MCF 10A (cell line): ENCODE measurements at regions not wholly inside any gene's neighbourhood (a gene's known extent, or its start where the extent isn't known, plus 50 kb on each side); places are given as distances from the start of the nearest gene placed in this dataset.
"Not testable (repeated sequence)": the region's sequence is repeated elsewhere in the genome, so short reads cannot be mapped to it uniquely, and the experiment has no call there.

Source experiments
- BruUV-seq: library from RNA; stranded (reverse); fragments of 400-500 nt; replicated peaks from 2 replicates; lab custom pipeline; 2021; lab: Mats Ljungman, UMichigan
- CTCF ChIA-PET: fragments of 300-600 bp; sonication (Branson Sonifier 250); formaldehyde crosslinking; extraction: SDS; loops from one replicate; lab custom pipeline; 2021; ENCODE audit warnings: antibody characterized with exemption, inconsistent platforms; lab: Yijun Ruan, JAX
- POLR2A ChIA-PET: fragments of 300-600, 350-650 bp; sonication (Branson Sonifier 250); formaldehyde crosslinking; extraction: SDS; loops from one replicate; lab custom pipeline; 2020; ENCODE audit warnings: antibody characterized with exemption, inconsistent platforms; lab: Yijun Ruan, JAX
- DNase-seq: peaks from one replicate; pipeline ENCODE4 v3.0.0-alpha.2; 2018; ENCODE audit not compliant: unreplicated experiment
- H3K27ac Mint-ChIP-seq: one replicate; pipeline ENCODE4 v1.8.0; 2022; ENCODE audit warnings: mild to moderate bottlenecking, low read depth, mixed read lengths; ENCODE audit not compliant: unreplicated experiment
- H3K27me3 Mint-ChIP-seq: one replicate; pipeline ENCODE4 v1.8.0; 2022; ENCODE audit warnings: mixed read lengths; ENCODE audit not compliant: insufficient read depth, unreplicated experiment
- H3K36me3 Mint-ChIP-seq: one replicate; pipeline ENCODE4 v1.8.0; 2022; ENCODE audit warnings: mild to moderate bottlenecking, moderate library complexity, mixed read lengths; ENCODE audit not compliant: insufficient read depth, unreplicated experiment
- H3K4me1 Mint-ChIP-seq: one replicate; pipeline ENCODE4 v1.8.0; 2022; ENCODE audit warnings: mixed read lengths; ENCODE audit not compliant: insufficient read depth, unreplicated experiment
- H3K4me3 Mint-ChIP-seq: one replicate; pipeline ENCODE4 v1.8.0; 2022; ENCODE audit warnings: mild to moderate bottlenecking, moderate library complexity, mixed read lengths; ENCODE audit not compliant: unreplicated experiment
- H3K9me3 Mint-ChIP-seq: one replicate; pipeline ENCODE4 v1.8.0; 2022; ENCODE audit warnings: mixed read lengths; ENCODE audit not compliant: unreplicated experiment
- CTCF ChIP-seq: fragments of 200-600 bp; IDR thresholded peaks from one replicate; pipeline ENCODE4 v1.8.0; 2022; ENCODE audit warnings: antibody characterized with exemption, mild to moderate bottlenecking; ENCODE audit not compliant: unreplicated experiment
- intact Hi-C: fragments of 100-400 bp; cut with micrococcal nuclease; formaldehyde crosslinking; loops from 2 replicates; pipeline ENCODE4 v1.14.1; 2022

DNA sequence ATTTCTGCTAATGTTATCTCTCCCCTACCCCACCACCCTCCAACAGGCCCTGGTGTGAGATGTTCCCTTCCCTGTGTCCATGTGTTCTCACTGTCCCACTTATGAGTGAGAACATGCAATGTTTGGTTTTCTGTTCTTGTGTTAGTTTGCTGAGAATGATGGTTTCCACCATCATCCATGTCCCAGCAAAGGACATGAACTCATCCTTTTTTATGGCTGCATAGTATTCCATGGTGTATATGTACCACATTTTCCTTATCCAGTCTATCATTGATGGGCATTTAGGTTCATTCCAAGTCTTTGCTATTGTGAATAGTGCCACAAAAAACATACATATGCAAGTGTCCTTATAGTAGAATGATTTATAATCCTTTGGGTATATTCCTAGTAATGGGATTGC, 104.5 kb downstream of the ZNF33B start:
- CTCF ChIA-PET: interaction anchor here (0.7 kb wide), 1 partner anchor 862 kb away, joined by 3 read pairs; no protein-coding TSS in a partner anchor
- peaks cover 35% of the 10 kb centered on the region for H3K9me3 Mint-ChIP-seq
- BruUV-seq, intact Hi-C loops, H3K27ac Mint-ChIP-seq, DNase-seq, POLR2A ChIA-PET, H3K4me1 Mint-ChIP-seq, H3K4me3 Mint-ChIP-seq, H3K27me3 Mint-ChIP-seq: not testable (repeated sequence)
- H3K36me3 Mint-ChIP-seq: peaks cover 15% of the 10 kb centered on the region

DNA sequence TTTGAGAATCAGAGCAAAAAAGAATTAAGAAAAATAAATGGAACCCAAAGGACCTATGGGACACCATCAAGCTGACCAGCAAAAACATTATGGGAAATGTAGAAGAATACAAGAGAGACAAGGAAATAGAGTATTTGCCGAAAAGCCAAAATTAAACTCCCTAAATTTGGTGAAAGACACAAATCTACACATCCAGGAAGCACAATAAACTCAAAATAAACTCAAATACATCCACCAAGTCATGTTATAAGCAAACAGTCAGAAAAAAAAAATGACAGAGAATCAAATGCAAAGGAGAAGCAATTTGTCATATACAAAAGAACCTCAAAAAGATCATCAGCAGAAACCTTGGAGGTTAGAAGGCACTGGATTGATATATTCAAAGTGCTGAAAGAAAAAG, 105.4 kb downstream of the ZNF33B start:
- H3K4me3 Mint-ChIP-seq: no peak overlapping the region
- intact Hi-C loops: no loop called here
- ChIA-PET CTCF (interaction anchor here (0.7 to 1.0 kb wide), 2 partner anchors 10 to 863 kb away, joined by 3 read pairs; no protein-coding TSS in a partner anchor), POLR2A (no interaction called here)
- H3K4me1 Mint-ChIP-seq: no peaks in the 10 kb centered on the region
- DNase-seq: no peak
- H3K27me3 Mint-ChIP-seq: no peaks in the 10 kb centered on the region
- H3K9me3 Mint-ChIP-seq: peaks cover 28% of the 10 kb centered on the region
- no peak for TF ChIP-seq CTCF
- H3K27ac Mint-ChIP-seq: no peak overlapping the region
- BruUV-seq: no TSS peak
- peaks cover 10% of the 10 kb centered on the region for H3K36me3 Mint-ChIP-seq

DNA sequence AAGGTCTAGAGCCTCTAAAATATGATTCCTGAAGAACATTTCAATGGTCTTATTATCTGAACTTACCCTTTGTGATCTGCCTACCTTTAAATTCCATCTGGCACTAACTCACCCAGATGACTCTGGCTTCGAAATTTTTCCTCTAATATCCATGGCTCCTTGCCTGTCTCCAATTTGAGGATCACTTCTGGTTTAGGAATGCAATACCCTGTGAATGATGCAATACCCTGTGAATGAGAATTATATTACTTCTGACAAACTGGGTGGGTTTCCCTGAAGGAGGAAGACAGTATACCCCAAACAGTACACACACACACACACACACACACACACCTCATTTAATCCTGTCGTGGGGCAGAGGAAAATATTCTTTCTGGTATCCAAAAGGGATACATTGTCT, 115.3 kb downstream of the ZNF33B start:
- intact Hi-C loops: no loop called here
- peaks cover 37% of the 10 kb centered on the region for H3K9me3 Mint-ChIP-seq
- H3K4me3 Mint-ChIP-seq: no peak overlapping the region
- H3K36me3 Mint-ChIP-seq: peaks cover 48% of the 10 kb centered on the region
- BruUV-seq: no TSS peak
- no peak for TF ChIP-seq CTCF
- CTCF ChIA-PET: interaction anchor here (1.2 kb wide), 1 partner anchor 9 kb away, joined by 3 read pairs; no protein-coding TSS in a partner anchor
- DNase-seq: no peak
- no peak overlapping the region for H3K27ac Mint-ChIP-seq
- POLR2A ChIA-PET: no interaction called here
- H3K27me3 Mint-ChIP-seq: no peaks in the 10 kb centered on the region
- no peaks in the 10 kb centered on the region for H3K4me1 Mint-ChIP-seq

- Mint-ChIP-seq H3K4me3 (no peak overlapping the region), H3K27ac (no peak overlapping the region), H3K4me1 (no peaks in the 10 kb centered on the region), H3K36me3 (peaks cover 51% of the 10 kb centered on the region), H3K27me3 (no peaks in the 10 kb centered on the region), H3K9me3 (peaks cover 43% of the 10 kb centered on the region)
- intact Hi-C loops: no loop called here
- no peak for TF ChIP-seq CTCF
- DNase-seq: no peak
- POLR2A ChIA-PET: no interaction called here
- no TSS peak for BruUV-seq
- CTCF ChIA-PET: no interaction called here
Observed at GRCh38 chr10:42519761-42520460, 118.5 kb downstream of the ZNF33B start.
